ENCODE measurements at regions not wholly inside any gene's neighbourhood (a gene's known extent, or its start where the extent isn't known, plus 50 kb on each side); places are given as distances from the start of the nearest gene placed in this dataset.

- Histone ChIP-seq H3K9me3 (ENCODE audit: control insufficient read depth in 2 of 2, low read length in 2 of 2) (peaks cover 0 to 4% of the 10 kb centered on the region in 2 experiments), H3K27me3 (ENCODE audit: control insufficient read depth, insufficient read depth, low read length) (no peaks in the 10 kb centered on the region), H3K4me1 (ENCODE audit: control insufficient read depth, insufficient read depth, low read length, poor library complexity, severe bottlenecking) (peaks cover 4% of the 10 kb centered on the region), H3K27ac (ENCODE audit: insufficient read depth, low read length, poor library complexity, severe bottlenecking) (no peak overlapping the region), H3K36me3 (ENCODE audit: control insufficient read depth, insufficient read depth, low read length) (no peaks in the 10 kb centered on the region), H3K4me3 (ENCODE audit: low read depth, low read length) (no peak overlapping the region)
- Mint-ChIP-seq H3K27me3 (peaks cover 15% of the 10 kb centered on the region), H3K4me3 (no peak overlapping the region), H3K9me3 (peaks cover 0 to 8% (median 2%) of the 10 kb centered on the region in 7 donors), H3K4me1 (peaks cover 0 to 15% (median 9%) of the 10 kb centered on the region in 4 donors), H3K36me3 (peaks cover 4% of the 10 kb centered on the region), H3K27ac (no peak overlapping the region)
- DNase-seq = no peak
- ATAC-seq (ENCODE audit: low read depth in 2 of 2) = no peak
Observed at GRCh38 chr1:212192261-212192998, 92.8 kb upstream of the PPP2R5A start.

DNA sequence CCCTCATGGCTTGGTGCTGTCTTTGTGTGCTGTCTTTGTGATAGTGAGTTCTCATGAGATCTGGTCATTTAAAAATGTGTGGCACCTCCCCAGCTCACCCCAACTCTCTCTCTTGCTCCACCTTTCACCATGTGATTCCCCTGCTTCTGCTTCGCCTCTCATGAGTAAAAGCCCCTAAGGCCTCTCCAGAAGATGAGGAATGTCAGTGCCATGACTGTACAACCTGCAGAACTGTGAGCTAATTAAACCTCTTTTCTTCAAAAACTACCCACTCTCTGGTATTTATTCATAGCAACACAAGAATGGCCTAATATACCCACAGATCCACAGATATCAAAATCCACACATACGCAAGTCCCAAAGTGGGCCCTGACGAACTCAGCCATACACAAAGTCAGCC, 88.9 kb upstream of the PPP2R5A start:
- Mint-ChIP-seq H3K27me3 (peaks cover 15% of the 10 kb centered on the region), H3K36me3 (peaks cover 9% of the 10 kb centered on the region), H3K27ac (no peak overlapping the region), H3K4me1 (peaks cover 0 to 6% (median 1%) of the 10 kb centered on the region in 4 donors), H3K4me3 (no peak overlapping the region), H3K9me3 (peaks cover 0 to 15% (median 5%) of the 10 kb centered on the region in 7 donors)
- H3K27me3 ChIP-seq (ENCODE audit: control insufficient read depth, insufficient read depth, low read length) = no peaks in the 10 kb centered on the region
- H3K9me3 ChIP-seq (ENCODE audit: control insufficient read depth in 2 of 2, low read length in 2 of 2) = peaks cover 0 to 4% of the 10 kb centered on the region in 2 experiments
- H3K4me1 ChIP-seq (ENCODE audit: control insufficient read depth, insufficient read depth, low read length, poor library complexity, severe bottlenecking) = no peaks in the 10 kb centered on the region
- no peak overlapping the region for H3K4me3 ChIP-seq (ENCODE audit: low read depth, low read length)
- H3K27ac ChIP-seq (ENCODE audit: insufficient read depth, low read length, poor library complexity, severe bottlenecking) = no peak overlapping the region
- no peak for ATAC-seq (ENCODE audit: low read depth in 2 of 2)
- no peak for DNase-seq
- H3K36me3 ChIP-seq (ENCODE audit: control insufficient read depth, insufficient read depth, low read length) = no peaks in the 10 kb centered on the region

DNA sequence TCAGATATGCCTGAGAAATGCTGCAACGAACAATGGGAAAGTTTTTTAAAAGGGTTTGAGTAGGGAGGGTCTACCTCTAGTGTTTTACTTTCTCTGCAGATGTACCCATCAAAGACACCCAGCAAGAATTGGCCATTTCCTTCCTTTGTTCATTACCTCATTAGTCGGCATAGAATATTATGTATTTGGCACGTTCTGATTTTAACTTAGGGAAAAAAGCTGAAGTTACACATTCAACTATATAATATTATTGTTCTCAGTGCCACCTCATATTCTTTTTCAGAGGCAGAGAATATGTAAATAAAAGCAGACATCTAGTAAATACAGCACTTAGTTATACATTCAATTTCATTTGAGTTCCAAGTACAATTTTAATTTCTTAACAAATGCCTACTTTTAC, 83.7 kb upstream of the PPP2R5A start:
- Mint-ChIP-seq H3K9me3 (peaks cover 0 to 8% (median 3%) of the 10 kb centered on the region in 7 donors), H3K27me3 (peaks cover 11% of the 10 kb centered on the region), H3K27ac (no peak overlapping the region), H3K4me1 (peaks cover 0 to 8% (median 3%) of the 10 kb centered on the region in 4 donors), H3K36me3 (peaks cover 4% of the 10 kb centered on the region), H3K4me3 (no peak overlapping the region)
- Histone ChIP-seq H3K27me3 (ENCODE audit: control insufficient read depth, insufficient read depth, low read length) (peaks cover 2% of the 10 kb centered on the region), H3K4me3 (ENCODE audit: low read depth, low read length) (no peak overlapping the region), H3K9me3 (ENCODE audit: control insufficient read depth in 2 of 2, low read length in 2 of 2) (no peaks in the 10 kb centered on the region), H3K4me1 (ENCODE audit: control insufficient read depth, insufficient read depth, low read length, poor library complexity, severe bottlenecking) (no peaks in the 10 kb centered on the region), H3K27ac (ENCODE audit: insufficient read depth, low read length, poor library complexity, severe bottlenecking) (no peak overlapping the region), H3K36me3 (ENCODE audit: control insufficient read depth, insufficient read depth, low read length) (no peaks in the 10 kb centered on the region)
- DNase-seq (no peak), ATAC-seq (ENCODE audit: low read depth in 2 of 2) (no peak)

- no peak for ATAC-seq (ENCODE audit: low read depth in 2 of 2)
- DNase-seq = no peak
- Mint-ChIP-seq H3K9me3 (peaks cover 0 to 8% (median 3%) of the 10 kb centered on the region in 7 donors), H3K4me1 (peaks cover 0 to 6% (median 3%) of the 10 kb centered on the region in 4 donors), H3K27me3 (peaks cover 9% of the 10 kb centered on the region), H3K4me3 (no peak overlapping the region), H3K36me3 (peaks cover 4% of the 10 kb centered on the region), H3K27ac (no peak overlapping the region)
- H3K9me3 ChIP-seq (ENCODE audit: control insufficient read depth in 2 of 2, low read length in 2 of 2) = no peaks in the 10 kb centered on the region
- no peaks in the 10 kb centered on the region for H3K4me1 ChIP-seq (ENCODE audit: control insufficient read depth, insufficient read depth, low read length, poor library complexity, severe bottlenecking)
- H3K4me3 ChIP-seq (ENCODE audit: low read depth, low read length) = no peak overlapping the region
- H3K27ac ChIP-seq (ENCODE audit: insufficient read depth, low read length, poor library complexity, severe bottlenecking) = no peak overlapping the region
- peaks cover 2% of the 10 kb centered on the region for H3K27me3 ChIP-seq (ENCODE audit: control insufficient read depth, insufficient read depth, low read length)
- no peaks in the 10 kb centered on the region for H3K36me3 ChIP-seq (ENCODE audit: control insufficient read depth, insufficient read depth, low read length)
Observed at GRCh38 chr1:212203630-212204029, 81.6 kb upstream of the PPP2R5A start.

- no peak for DNase-seq
- Mint-ChIP-seq H3K4me1 (peaks cover 0 to 6% (median 3%) of the 10 kb centered on the region in 4 donors), H3K36me3 (peaks cover 4% of the 10 kb centered on the region), H3K27ac (no peak overlapping the region), H3K27me3 (peaks cover 9% of the 10 kb centered on the region), H3K9me3 (peaks cover 0 to 8% (median 3%) of the 10 kb centered on the region in 7 donors), H3K4me3 (no peak overlapping the region)
- Histone ChIP-seq H3K36me3 (ENCODE audit: control insufficient read depth, insufficient read depth, low read length) (no peaks in the 10 kb centered on the region), H3K27ac (ENCODE audit: insufficient read depth, low read length, poor library complexity, severe bottlenecking) (no peak overlapping the region), H3K4me3 (ENCODE audit: low read depth, low read length) (no peak overlapping the region), H3K4me1 (ENCODE audit: control insufficient read depth, insufficient read depth, low read length, poor library complexity, severe bottlenecking) (no peaks in the 10 kb centered on the region), H3K27me3 (ENCODE audit: control insufficient read depth, insufficient read depth, low read length) (peaks cover 2% of the 10 kb centered on the region), H3K9me3 (ENCODE audit: control insufficient read depth in 2 of 2, low read length in 2 of 2) (no peaks in the 10 kb centered on the region)
- ATAC-seq (ENCODE audit: low read depth in 2 of 2) = no peak
Observed at GRCh38 chr1:212205006-212205405, 80.2 kb upstream of the PPP2R5A start.

DNA sequence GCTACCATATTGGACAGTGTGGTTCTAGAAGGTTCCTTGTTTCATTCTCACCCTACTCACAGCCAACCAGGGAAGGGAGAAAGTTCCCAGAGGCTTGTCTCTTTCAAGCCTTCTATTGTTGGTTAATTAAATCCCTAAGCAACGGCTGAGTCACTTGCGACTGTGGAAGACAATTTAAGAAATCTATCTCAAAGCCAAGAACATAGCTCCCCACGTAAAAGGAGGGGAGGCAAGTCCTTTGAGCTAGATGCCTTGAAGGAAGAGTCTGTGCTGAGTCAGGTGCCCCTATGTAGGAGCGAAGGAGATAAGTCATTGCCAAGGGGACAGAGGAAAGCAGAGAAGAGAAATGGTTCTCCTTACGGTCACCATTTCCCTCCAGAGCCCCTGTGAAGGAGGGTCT, 79.4 kb upstream of the PPP2R5A start:
- Histone ChIP-seq H3K27me3 (ENCODE audit: control insufficient read depth, insufficient read depth, low read length) (peaks cover 2% of the 10 kb centered on the region), H3K36me3 (ENCODE audit: control insufficient read depth, insufficient read depth, low read length) (no peaks in the 10 kb centered on the region), H3K27ac (ENCODE audit: insufficient read depth, low read length, poor library complexity, severe bottlenecking) (no peak overlapping the region), H3K9me3 (ENCODE audit: control insufficient read depth in 2 of 2, low read length in 2 of 2) (no peaks in the 10 kb centered on the region), H3K4me1 (ENCODE audit: control insufficient read depth, insufficient read depth, low read length, poor library complexity, severe bottlenecking) (no peaks in the 10 kb centered on the region), H3K4me3 (ENCODE audit: low read depth, low read length) (no peak overlapping the region)
- peaks cover 0 to 6% (median 3%) of the 10 kb centered on the region in 4 donors for H3K4me1 Mint-ChIP-seq
- ATAC-seq (ENCODE audit: low read depth in 2 of 2) = no peak
- peaks cover 9% of the 10 kb centered on the region for H3K27me3 Mint-ChIP-seq
- no peak overlapping the region for H3K27ac Mint-ChIP-seq
- peaks cover 2% of the 10 kb centered on the region for H3K36me3 Mint-ChIP-seq
- DNase-seq = no peak
- peaks cover 0 to 6% (median 2%) of the 10 kb centered on the region in 7 donors for H3K9me3 Mint-ChIP-seq
- H3K4me3 Mint-ChIP-seq = no peak overlapping the region

DNA sequence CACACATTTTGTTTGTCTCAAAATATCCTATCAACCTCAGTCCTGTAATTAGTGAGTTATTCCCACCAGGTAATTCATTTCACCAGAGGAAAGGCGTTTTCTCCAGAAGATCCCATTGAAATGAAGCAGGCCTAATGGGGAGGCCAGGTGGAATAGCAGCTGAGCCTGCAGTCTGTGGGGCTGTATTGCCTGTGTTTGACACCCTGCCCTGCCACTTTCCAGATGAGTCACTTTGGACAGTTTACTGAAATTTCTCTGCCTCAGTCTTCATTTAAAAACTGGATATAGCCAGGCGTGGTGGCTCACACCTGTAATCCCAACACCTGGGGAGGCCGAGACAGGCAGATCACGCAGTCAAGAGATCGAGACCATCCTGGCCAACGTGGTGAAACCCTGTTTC, 78.1 kb upstream of the PPP2R5A start:
- H3K36me3 Mint-ChIP-seq = no peaks in the 10 kb centered on the region
- H3K4me3 Mint-ChIP-seq = no peak overlapping the region
- no peaks in the 10 kb centered on the region for H3K4me1 Mint-ChIP-seq
- Histone ChIP-seq H3K36me3 (ENCODE audit: control insufficient read depth, insufficient read depth, low read length) (no peaks in the 10 kb centered on the region), H3K9me3 (ENCODE audit: control insufficient read depth in 2 of 2, low read length in 2 of 2) (no peaks in the 10 kb centered on the region), H3K4me3 (ENCODE audit: low read depth, low read length) (no peak overlapping the region), H3K27me3 (ENCODE audit: control insufficient read depth, insufficient read depth, low read length) (peaks cover 2% of the 10 kb centered on the region), H3K4me1 (ENCODE audit: control insufficient read depth, insufficient read depth, low read length, poor library complexity, severe bottlenecking) (no peaks in the 10 kb centered on the region), H3K27ac (ENCODE audit: insufficient read depth, low read length, poor library complexity, severe bottlenecking) (no peak overlapping the region)
- no peak for DNase-seq
- H3K9me3 Mint-ChIP-seq = peaks cover 0 to 2% (median 0%) of the 10 kb centered on the region in 7 donors
- peak overlapping the region in 1 of 3 donors; percentile 44 for H3K27ac Mint-ChIP-seq
- peaks cover 9% of the 10 kb centered on the region for H3K27me3 Mint-ChIP-seq
- ATAC-seq (ENCODE audit: low read depth in 2 of 2) = no peak
